Mononuclear cell (primary cell): ENCODE measurements at regions not wholly inside any gene's neighbourhood (a gene's known extent, or its start where the extent isn't known, plus 50 kb on each side); places are given as distances from the start of the nearest gene placed in this dataset.
"Not testable (repeated sequence)": the region's sequence is repeated elsewhere in the genome, so short reads cannot be mapped to it uniquely, and the experiment has no call there.

Source experiments
- H3K27me3 ChIP-seq: 2 replicates; pipeline ENCODE4 v1.6.0; 2011; ENCODE audit warnings: low read length, control low read depth; ENCODE audit not compliant: insufficient read depth
- H3K4me1 ChIP-seq: 2 replicates; pipeline ENCODE4 v1.5.1; 2011; ENCODE audit warnings: mild to moderate bottlenecking, low read length, control low read depth; ENCODE audit not compliant: insufficient read depth
- H3K4me3 ChIP-seq: 2 replicates; pipeline ENCODE4 v1.5.1; 2011; ENCODE audit warnings: mild to moderate bottlenecking, low read length, moderate library complexity
- H3K9me3 ChIP-seq: 2 replicates; pipeline ENCODE4 v1.5.1; 2011; ENCODE audit warnings: low read depth, mild to moderate bottlenecking, control low read depth, low read length

GRCh38 chr6:120804612-120805011 is 529.7 kb downstream of the TBC1D32 start:
- Histone ChIP-seq H3K27me3 (no peaks in the 10 kb centered on the region), H3K4me3 (no peak overlapping the region), H3K9me3 (no peaks in the 10 kb centered on the region), H3K4me1 (no peaks in the 10 kb centered on the region)

GRCh38 chr6:120786682-120787081 is 547.6 kb downstream of the TBC1D32 start:
- H3K9me3 ChIP-seq = no peaks in the 10 kb centered on the region
- no peak overlapping the region for H3K4me3 ChIP-seq
- no peaks in the 10 kb centered on the region for H3K4me1 ChIP-seq
- no peaks in the 10 kb centered on the region for H3K27me3 ChIP-seq

GRCh38 chr6:120786256-120786655 is 548.0 kb downstream of the TBC1D32 start:
- H3K9me3 ChIP-seq = no peaks in the 10 kb centered on the region
- H3K27me3 ChIP-seq = no peaks in the 10 kb centered on the region
- no peaks in the 10 kb centered on the region for H3K4me1 ChIP-seq
- no peak overlapping the region for H3K4me3 ChIP-seq

- no peaks in the 10 kb centered on the region for H3K9me3 ChIP-seq
- H3K27me3 ChIP-seq = no peaks in the 10 kb centered on the region
- H3K4me3 ChIP-seq = no peak overlapping the region
- no peaks in the 10 kb centered on the region for H3K4me1 ChIP-seq
Observed at GRCh38 chr6:120785459-120786086, 548.7 kb downstream of the TBC1D32 start.

- H3K4me1 ChIP-seq = no peaks in the 10 kb centered on the region
- H3K9me3 ChIP-seq = no peaks in the 10 kb centered on the region
- no peaks in the 10 kb centered on the region for H3K27me3 ChIP-seq
- H3K4me3 ChIP-seq = no peak overlapping the region
Observed at GRCh38 chr6:120779441-120779840, 554.8 kb downstream of the TBC1D32 start.

GRCh38 chr6:120775698-120776097 is 558.6 kb downstream of the TBC1D32 start:
- no peak overlapping the region for H3K4me3 ChIP-seq
- no peaks in the 10 kb centered on the region for H3K4me1 ChIP-seq
- H3K27me3 ChIP-seq = no peaks in the 10 kb centered on the region
- H3K9me3 ChIP-seq = no peaks in the 10 kb centered on the region

GRCh38 chr6:120774275-120774674 is 560.0 kb downstream of the TBC1D32 start:
- Histone ChIP-seq H3K4me1 (no peaks in the 10 kb centered on the region), H3K9me3 (no peaks in the 10 kb centered on the region), H3K4me3 (no peak overlapping the region), H3K27me3 (no peaks in the 10 kb centered on the region)

GRCh38 chr6:120771019-120771418 is 563.3 kb downstream of the TBC1D32 start:
- Histone ChIP-seq H3K27me3 (no peaks in the 10 kb centered on the region), H3K4me1 (no peaks in the 10 kb centered on the region), H3K4me3 (no peak overlapping the region), H3K9me3 (no peaks in the 10 kb centered on the region)

- no peaks in the 10 kb centered on the region for H3K9me3 ChIP-seq
- no peaks in the 10 kb centered on the region for H3K27me3 ChIP-seq
- no peak overlapping the region for H3K4me3 ChIP-seq
- no peaks in the 10 kb centered on the region for H3K4me1 ChIP-seq
Observed at GRCh38 chr6:120764312-120764711, 570.0 kb downstream of the TBC1D32 start.

- H3K9me3 ChIP-seq = no peaks in the 10 kb centered on the region
- H3K27me3 ChIP-seq = no peaks in the 10 kb centered on the region
- H3K4me1 ChIP-seq = no peaks in the 10 kb centered on the region
- no peak overlapping the region for H3K4me3 ChIP-seq
Observed at GRCh38 chr6:120759570-120759969, 574.7 kb downstream of the TBC1D32 start.

- H3K27me3 ChIP-seq, H3K9me3 ChIP-seq, H3K4me3 ChIP-seq, H3K4me1 ChIP-seq: not testable (repeated sequence)
Observed at GRCh38 chr6:120748574-120748973, 585.7 kb downstream of the TBC1D32 start.

- Histone ChIP-seq H3K9me3 (no peaks in the 10 kb centered on the region), H3K27me3 (no peaks in the 10 kb centered on the region), H3K4me1 (no peaks in the 10 kb centered on the region), H3K4me3 (no peak overlapping the region)
Observed at GRCh38 chr6:120736740-120737139, 597.5 kb downstream of the TBC1D32 start.

GRCh38 chr6:120735641-120736040 is 598.6 kb downstream of the TBC1D32 start:
- Histone ChIP-seq H3K9me3 (no peaks in the 10 kb centered on the region), H3K27me3 (no peaks in the 10 kb centered on the region), H3K4me3 (no peak overlapping the region), H3K4me1 (no peaks in the 10 kb centered on the region)

GRCh38 chr6:120711255-120711654 is 623.0 kb downstream of the TBC1D32 start:
- Histone ChIP-seq H3K4me3 (no peak overlapping the region), H3K27me3 (no peaks in the 10 kb centered on the region), H3K9me3 (peaks cover 24% of the 10 kb centered on the region), H3K4me1 (no peaks in the 10 kb centered on the region)

- Histone ChIP-seq H3K4me3 (no peak overlapping the region), H3K27me3 (no peaks in the 10 kb centered on the region), H3K9me3 (no peaks in the 10 kb centered on the region), H3K4me1 (no peaks in the 10 kb centered on the region)
Observed at GRCh38 chr6:120700001-120700400, 634.3 kb downstream of the TBC1D32 start.

GRCh38 chr6:120686492-120686891 is 647.8 kb downstream of the TBC1D32 start:
- H3K4me1 ChIP-seq = no peaks in the 10 kb centered on the region
- no peak overlapping the region for H3K4me3 ChIP-seq
- H3K9me3 ChIP-seq = no peaks in the 10 kb centered on the region
- no peaks in the 10 kb centered on the region for H3K27me3 ChIP-seq
